ENCODE measurements at regions not wholly inside any gene's neighbourhood (a gene's known extent, or its start where the extent isn't known, plus 50 kb on each side); places are given as distances from the start of the nearest gene placed in this dataset.

GRCh38 chr10:2850202-2850601 is 217.1 kb upstream of the PFKP start:
- DNase-seq: no peak

GRCh38 chr10:2844925-2845324 is 222.4 kb upstream of the PFKP start:
- no peak for DNase-seq

- DNase-seq: peak; percentile 55
Observed at GRCh38 chr10:2839081-2839725, 228.1 kb upstream of the PFKP start.

- no peak for DNase-seq
Observed at GRCh38 chr10:2837674-2838073, 229.7 kb upstream of the PFKP start.

GRCh38 chr10:2836921-2837662 is 230.3 kb upstream of the PFKP start:
- DNase-seq: no peak

GRCh38 chr10:2834214-2834613 is 233.1 kb upstream of the PFKP start:
- no peak for DNase-seq

- DNase-seq: no peak
Observed at GRCh38 chr10:2831509-2831908, 235.8 kb upstream of the PFKP start.

GRCh38 chr10:2828741-2829140 is 238.6 kb upstream of the PFKP start:
- DNase-seq: no peak

- DNase-seq: no peak
Observed at GRCh38 chr10:2826675-2827074, 240.7 kb upstream of the PFKP start.

GRCh38 chr10:2825841-2826240 is 241.5 kb upstream of the PFKP start:
- no peak for DNase-seq

- no peak for DNase-seq
Observed at GRCh38 chr10:2817940-2818636, 249.3 kb upstream of the PFKP start.

GRCh38 chr10:2813693-2814092 is 253.7 kb upstream of the PFKP start:
- no peak for DNase-seq

- DNase-seq: no peak
Observed at GRCh38 chr10:2813286-2813685, 254.1 kb upstream of the PFKP start.

- no peak for DNase-seq
Observed at GRCh38 chr10:2812631-2813030, 254.7 kb upstream of the PFKP start.

GRCh38 chr10:2800178-2800577 is 267.2 kb upstream of the PFKP start:
- no peak for DNase-seq

- no peak for DNase-seq
Observed at GRCh38 chr10:2798336-2799022, 268.9 kb upstream of the PFKP start.

GRCh38 chr10:2791774-2792443 is 275.4 kb upstream of the PFKP start:
- no peak for DNase-seq

- DNase-seq: no peak
Observed at GRCh38 chr10:2790396-2791188, 276.8 kb upstream of the PFKP start.

- DNase-seq: no peak
Observed at GRCh38 chr10:2786251-2786650, 281.1 kb upstream of the PFKP start.

GRCh38 chr10:2784766-2785165 is 282.6 kb upstream of the PFKP start:
- no peak for DNase-seq

GRCh38 chr10:2782950-2783349 is 284.4 kb upstream of the PFKP start:
- DNase-seq: no peak

GRCh38 chr10:2782265-2782664 is 285.1 kb upstream of the PFKP start:
- DNase-seq: no peak
